PFSK-1 (cell line): ENCODE measurements at regions not wholly inside any gene's neighbourhood (a gene's known extent, or its start where the extent isn't known, plus 50 kb on each side); places are given as distances from the start of the nearest gene placed in this dataset.

ENCODE experiments used
- FOXP2 ChIP-seq: optimal IDR thresholded peaks from 2 replicates; pipeline ENCODE3; 2011; ENCODE audit warnings: borderline replicate concordance, control low read depth, inconsistent platforms; ENCODE audit not compliant: insufficient read depth; ENCODE audit errors: extremely low read length, extremely low read depth
- POLR2AphosphoS5 ChIP-seq: IDR thresholded peaks from 2 replicates; pipeline ENCODE4 v1.6.1; 2012; ENCODE audit warnings: low read depth, mild to moderate bottlenecking, control low read depth, low read length, moderate library complexity
- REST ChIP-seq, 2 experiments: IDR thresholded peaks; 2 replicates each; pipeline versions ENCODE4 v1.6.1 to v1.8.0; 2011 to 2012; ENCODE audit warnings: low read depth in 2 of 2, low read length in 2 of 2, control low read depth in 1 of 2, inconsistent platforms in 1 of 2, mild to moderate bottlenecking in 1 of 2, moderate library complexity in 1 of 2; ENCODE audit not compliant: insufficient read depth in 1 of 2
- SIN3A ChIP-seq: IDR thresholded peaks from 2 replicates; pipeline ENCODE4 v1.6.1; 2012; ENCODE audit warnings: mild to moderate bottlenecking, low read length, moderate library complexity, borderline replicate concordance; ENCODE audit not compliant: insufficient read depth
- TAF1 ChIP-seq: IDR thresholded peaks from 2 replicates; pipeline ENCODE4 v1.6.1; 2012; ENCODE audit warnings: low read length, control low read depth, borderline replicate concordance; ENCODE audit not compliant: insufficient read depth

DNA sequence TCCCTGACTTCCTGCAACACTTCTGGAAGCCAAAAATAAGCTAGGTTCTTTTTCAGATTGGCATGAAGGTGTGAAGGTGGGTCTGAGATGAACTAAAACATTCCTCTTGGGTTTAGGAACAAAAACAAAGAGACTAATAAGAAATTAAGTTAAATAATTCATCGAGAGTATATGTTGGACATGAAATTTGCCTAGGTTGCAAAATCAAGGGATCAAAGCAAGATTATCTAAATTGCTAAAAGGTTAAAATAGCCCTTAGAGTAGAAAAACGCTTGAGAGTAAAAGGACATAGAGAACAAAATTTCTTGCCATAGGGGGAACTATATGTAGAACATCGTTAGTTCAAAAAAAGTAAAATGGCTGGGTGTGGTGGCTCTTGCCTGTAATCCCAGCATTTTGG is 845.9 kb upstream of the NXPH2 start:
- TF ChIP-seq REST (IDR thresholded peaks at IDR 0.05; ENCODE audit: insufficient read depth in 1 of 2, low read depth in 2 of 2, low read length in 2 of 2): no peak
- no peak for TF ChIP-seq POLR2AphosphoS5
- TF ChIP-seq FOXP2: no peak
- no peak for TF ChIP-seq SIN3A
- no peak for TF ChIP-seq TAF1

DNA sequence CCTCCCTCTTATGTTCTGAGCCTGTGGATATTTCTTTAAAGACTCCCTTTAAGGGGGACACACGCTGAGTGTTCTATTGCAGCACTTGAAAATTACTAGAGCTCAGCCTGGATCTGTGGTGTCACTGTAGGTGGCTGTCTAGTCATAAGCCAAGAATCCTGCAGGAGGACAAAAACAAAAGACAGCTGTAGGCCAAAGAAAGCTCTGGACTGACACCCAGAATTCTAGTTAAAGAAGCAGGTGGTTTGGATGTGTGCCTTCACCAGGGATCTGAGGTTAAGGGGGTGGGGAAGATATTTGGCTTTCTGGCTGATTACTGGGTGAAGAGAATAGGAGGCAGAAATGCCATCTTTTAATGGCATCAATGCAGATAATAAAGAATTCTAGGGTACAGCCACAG is 842.5 kb upstream of the NXPH2 start:
- TF ChIP-seq FOXP2: no peak
- TF ChIP-seq REST (IDR thresholded peaks at IDR 0.05; ENCODE audit: insufficient read depth in 1 of 2, low read depth in 2 of 2, low read length in 2 of 2): no peak
- TF ChIP-seq POLR2AphosphoS5: no peak
- TF ChIP-seq SIN3A: no peak
- no peak for TF ChIP-seq TAF1

GRCh38 chr2:139617747-139618146 is 837.6 kb upstream of the NXPH2 start:
- TF ChIP-seq POLR2AphosphoS5 (no peak), FOXP2 (no peak), REST (IDR thresholded peaks at IDR 0.05; ENCODE audit: insufficient read depth in 1 of 2, low read depth in 2 of 2, low read length in 2 of 2) (no peak), SIN3A (no peak), TAF1 (no peak)

DNA sequence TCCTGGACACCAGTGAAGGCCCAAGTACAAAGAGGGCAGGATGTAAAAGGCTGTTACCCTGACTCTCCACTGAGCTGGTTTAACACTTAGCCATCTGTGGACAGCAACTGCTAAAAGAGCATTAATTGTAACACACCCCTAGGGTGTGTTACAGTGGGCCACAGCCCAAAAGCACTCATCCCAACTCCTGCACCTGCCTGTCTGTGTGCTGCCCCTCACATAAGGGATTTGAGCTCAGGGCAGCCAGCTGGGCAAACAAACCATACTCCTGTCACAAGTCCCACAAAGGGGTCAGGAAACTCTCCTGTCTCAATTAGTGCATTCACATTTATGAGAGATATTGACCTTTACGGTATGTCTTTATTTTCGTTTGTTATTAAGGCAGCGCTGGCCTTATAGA is 833.1 kb upstream of the NXPH2 start:
- TF ChIP-seq REST (IDR thresholded peaks at IDR 0.05; ENCODE audit: insufficient read depth in 1 of 2, low read depth in 2 of 2, low read length in 2 of 2): no peak
- TF ChIP-seq SIN3A: no peak
- no peak for TF ChIP-seq TAF1
- TF ChIP-seq FOXP2: no peak
- TF ChIP-seq POLR2AphosphoS5: no peak

DNA sequence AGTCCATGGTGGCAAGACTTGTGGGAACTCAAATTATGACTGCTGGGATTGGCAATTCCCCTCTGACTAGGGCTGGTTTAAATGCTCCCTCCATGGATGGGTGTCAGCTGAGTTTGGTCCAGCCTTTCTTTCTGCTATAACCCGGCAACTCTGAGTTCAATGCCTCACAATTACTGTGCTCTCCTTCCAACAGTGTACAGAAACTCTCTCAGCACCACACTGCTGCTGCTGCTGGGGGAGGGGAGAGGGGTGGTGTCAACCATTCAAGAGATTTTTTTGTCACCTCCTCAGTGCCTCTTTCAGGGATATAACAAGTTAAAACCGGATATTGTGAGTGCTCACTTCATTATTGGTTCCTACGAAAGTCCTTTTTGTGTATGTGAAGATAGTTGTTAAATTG is 830.3 kb upstream of the NXPH2 start:
- TF ChIP-seq SIN3A: no peak
- no peak for TF ChIP-seq POLR2AphosphoS5
- TF ChIP-seq FOXP2: no peak
- TF ChIP-seq REST (IDR thresholded peaks at IDR 0.05; ENCODE audit: insufficient read depth in 1 of 2, low read depth in 2 of 2, low read length in 2 of 2): no peak
- TF ChIP-seq TAF1: no peak
